GM23338 (cell line): ENCODE measurements at regions not wholly inside any gene's neighbourhood (a gene's known extent, or its start where the extent isn't known, plus 50 kb on each side); places are given as distances from the start of the nearest gene placed in this dataset.

ENCODE experiments used
- ATAC-seq: fragments of 200-7000 bp; cut with Tn5 transposase; 3 replicates; pipeline ENCODE4 v1.9.1; 2020
- DNase-seq: peaks from one replicate; pipeline ENCODE4 v3.0.0-alpha.2; 2015; ENCODE audit warnings: low spot score
- H2AFZ ChIP-seq: fragments of 200-600 bp; sonication (generic); 2 replicates; pipeline ENCODE4 v1.8.0; 2016; ENCODE audit warnings: antibody characterized with exemption, mild to moderate bottlenecking, moderate library complexity
- H3F3A ChIP-seq: fragments of 200-600 bp; sonication (generic); replicated peaks from 2 replicates; pipeline ENCODE4 v1.8.0; 2017; ENCODE audit warnings: antibody characterized with exemption, mixed run types, low read depth
- H3K27ac ChIP-seq: fragments of 200-600 bp; sonication (generic); 2 replicates; pipeline ENCODE4 v1.6.1; 2016; ENCODE audit warnings: low read depth
- H3K27me3 ChIP-seq: fragments of 200-600 bp; sonication (generic); 2 replicates; pipeline ENCODE4 v1.8.0; 2016; ENCODE audit warnings: mild to moderate bottlenecking, mixed run types, moderate library complexity; ENCODE audit not compliant: insufficient read depth
- H3K36me3 ChIP-seq: fragments of 200-600 bp; sonication (generic); 2 replicates; pipeline ENCODE4 v1.8.0; 2016; ENCODE audit warnings: mild to moderate bottlenecking; ENCODE audit not compliant: insufficient read depth
- H3K4me1 ChIP-seq: fragments of 200-600 bp; sonication (generic); 2 replicates; pipeline ENCODE4 v1.8.0; 2016; ENCODE audit warnings: mild to moderate bottlenecking, moderate library complexity; ENCODE audit not compliant: insufficient read depth
- H3K4me2 ChIP-seq: fragments of 200-600 bp; sonication (generic); 2 replicates; pipeline ENCODE4 v1.7.1; 2017; ENCODE audit warnings: mixed run types
- H3K4me3 ChIP-seq: fragments of 200-600 bp; sonication (generic); 2 replicates; pipeline ENCODE4 v1.6.1; 2016; ENCODE audit warnings: mixed run types
- H3K79me2 ChIP-seq: fragments of 200-600 bp; sonication (generic); replicated peaks from 2 replicates; pipeline ENCODE4 v1.8.0; 2017; ENCODE audit warnings: mild to moderate bottlenecking; ENCODE audit not compliant: insufficient read depth
- H3K9me2 ChIP-seq: fragments of 200-600 bp; sonication (generic); 2 replicates; pipeline ENCODE4 v1.8.0; 2017; ENCODE audit not compliant: insufficient read depth
- H4K20me1 ChIP-seq: fragments of 200-600 bp; sonication (generic); replicated peaks from 2 replicates; pipeline ENCODE4 v1.8.0; 2017; ENCODE audit warnings: mild to moderate bottlenecking; ENCODE audit not compliant: insufficient read depth
- H3K27ac Mint-ChIP-seq: 2 replicates; pipeline ENCODE4 v1.8.0; 2020; ENCODE audit warnings: inconsistent platforms, mild to moderate bottlenecking, moderate library complexity, mixed read lengths
- H3K27me3 Mint-ChIP-seq: 3 replicates; pipeline ENCODE4 v1.8.0; 2022; ENCODE audit warnings: low read depth, mild to moderate bottlenecking, moderate library complexity, mixed read lengths, inconsistent platforms; ENCODE audit not compliant: insufficient read depth, poor library complexity
- H3K36me3 Mint-ChIP-seq: 3 replicates; pipeline ENCODE4 v1.8.0; 2021; ENCODE audit warnings: low read depth, mild to moderate bottlenecking, inconsistent platforms, moderate library complexity, mixed read lengths
- H3K4me1 Mint-ChIP-seq: 3 replicates; pipeline ENCODE4 v1.8.0; 2020; ENCODE audit warnings: mild to moderate bottlenecking, inconsistent platforms, mixed read lengths
- H3K4me3 Mint-ChIP-seq: 3 replicates; pipeline ENCODE4 v1.8.0; 2021; ENCODE audit warnings: moderate library complexity, mild to moderate bottlenecking, inconsistent platforms, mixed read lengths
- H3K9me3 Mint-ChIP-seq: 3 replicates; pipeline ENCODE4 v1.8.0; 2020; ENCODE audit warnings: moderate library complexity, mild to moderate bottlenecking, inconsistent platforms, mixed read lengths
- ETS1 ChIP-seq: IDR thresholded peaks from 2 replicates; pipeline ENCODE4 v1.6.1; 2016; ENCODE audit warnings: antibody characterized with exemption
- EZH2 ChIP-seq: fragments of 200-600 bp; sonication (generic); IDR thresholded peaks from one replicate; pipeline ENCODE4 v1.8.0; 2017; ENCODE audit warnings: antibody characterized with exemption, mild to moderate bottlenecking, low read depth; ENCODE audit not compliant: unreplicated experiment
- NANOG ChIP-seq: IDR thresholded peaks from 2 replicates; pipeline ENCODE4 v1.6.1; 2016; ENCODE audit warnings: antibody characterized with exemption, borderline replicate concordance
- POLR2AphosphoS5 ChIP-seq: IDR thresholded peaks from 2 replicates; pipeline ENCODE4 v1.6.1; 2016; ENCODE audit warnings: antibody characterized with exemption, low read depth
- STAT1 ChIP-seq: IDR thresholded peaks from one replicate; pipeline ENCODE4 v1.6.1; 2016; ENCODE audit warnings: antibody characterized with exemption; ENCODE audit not compliant: unreplicated experiment
- ZNF462 ChIP-seq: fragments of 250-450 bp; sonication (Bioruptor Pico); IDR thresholded peaks from 2 replicates; pipeline ENCODE4 v1.5.0; 2020; ENCODE audit warnings: mild to moderate bottlenecking, moderate library complexity

- Mint-ChIP-seq H3K36me3 (0 out of 3 replicates have a peak, but pooled peaks cover 3% of the 10 kb centered on the region), H3K27me3 (no peaks in the 10 kb centered on the region), H3K4me1 (peaks cover 13% of the 10 kb centered on the region), H3K27ac (no peak overlapping the region), H3K9me3 (peaks cover 4% of the 10 kb centered on the region; the same call in 1 of the 3 replicates), H3K4me3 (no peak overlapping the region)
- H3K4me2 ChIP-seq, result no peak overlapping the region
- H3K4me1 ChIP-seq, result no peaks in the 10 kb centered on the region
- no peak overlapping the region for H3K4me3 ChIP-seq
- H3K27ac ChIP-seq, result no peak overlapping the region
- H4K20me1 ChIP-seq, result no peaks in the 10 kb centered on the region
- no peak for ATAC-seq
- H2AFZ ChIP-seq, result no peak overlapping the region; the same call in 1 of the 2 replicates
- H3K79me2 ChIP-seq, result no peaks in the 10 kb centered on the region
- no peaks in the 10 kb centered on the region for H3K27me3 ChIP-seq
- H3K36me3 ChIP-seq, result no peaks in the 10 kb centered on the region
- no peak for DNase-seq
- no peaks in the 10 kb centered on the region for H3K9me2 ChIP-seq
- TF ChIP-seq ZNF462, result no peak
- no peak for TF ChIP-seq STAT1
- H3F3A ChIP-seq, result no peaks in the 10 kb centered on the region
Measured at GRCh38 chrX:65921363-65921762, 118.5 kb downstream of the VSIG4 start.

GRCh38 chrX:65920620-65921019, 119.3 kb downstream of the VSIG4 start:
- 0 out of 2 replicates have a peak overlapping the region, but pooled peaks have one; percentile 52 for H3K27ac Mint-ChIP-seq
- no peaks in the 10 kb centered on the region for H4K20me1 ChIP-seq
- H3K27ac ChIP-seq, result no peak overlapping the region
- no peaks in the 10 kb centered on the region for H3K27me3 ChIP-seq
- H3K79me2 ChIP-seq, result no peaks in the 10 kb centered on the region
- H3K4me1 ChIP-seq, result no peaks in the 10 kb centered on the region
- no peaks in the 10 kb centered on the region for H3K9me2 ChIP-seq
- no peak overlapping the region for H3K4me3 ChIP-seq
- H3F3A ChIP-seq, result no peaks in the 10 kb centered on the region
- DNase-seq, result no peak
- H3K27me3 Mint-ChIP-seq, result no peaks in the 10 kb centered on the region
- no peak overlapping the region for H3K4me2 ChIP-seq
- H3K4me3 Mint-ChIP-seq, result no peak overlapping the region
- H3K36me3 ChIP-seq, result no peaks in the 10 kb centered on the region
- H2AFZ ChIP-seq, result peak overlapping the region; percentile 52; the same call in 1 of the 2 replicates
- peaks cover 13% of the 10 kb centered on the region for H3K4me1 Mint-ChIP-seq
- H3K36me3 Mint-ChIP-seq, result no peaks in the 10 kb centered on the region
- ATAC-seq, result peak; percentile 46; the same call in 2 of the 3 replicates
- H3K9me3 Mint-ChIP-seq, result no peaks in the 10 kb centered on the region
- TF ChIP-seq ETS1 (no peak), STAT1 (no peak), EZH2 (no peak), NANOG (no peak), POLR2AphosphoS5 (no peak)
